MM.1S (cell line): ENCODE measurements at regions not wholly inside any gene's neighbourhood (a gene's known extent, or its start where the extent isn't known, plus 50 kb on each side); places are given as distances from the start of the nearest gene placed in this dataset.

Source experiments
- DNase-seq: peaks from one replicate; pipeline ENCODE4 v3.0.0-alpha.2; 2015
- H2AFZ ChIP-seq: fragments of 300-600 bp; sonication (generic); 2 replicates; pipeline ENCODE4 v1.6.0; 2016; ENCODE audit warnings: antibody characterized with exemption, low read length
- H3F3A ChIP-seq: fragments of 300-600 bp; sonication (generic); 2 replicates; pipeline ENCODE4 v1.6.1; 2016; ENCODE audit warnings: mild to moderate bottlenecking, antibody characterized with exemption, low read length, moderate library complexity, mixed read lengths; ENCODE audit not compliant: insufficient read depth
- H3K27ac ChIP-seq: fragments of 300-600 bp; sonication (generic); 2 replicates; pipeline ENCODE4 v1.5.1; 2016; ENCODE audit warnings: mild to moderate bottlenecking, low read length
- H3K27me3 ChIP-seq: fragments of 300-600 bp; sonication (generic); replicated peaks from 2 replicates; pipeline ENCODE4 v1.6.0; 2016; ENCODE audit warnings: low read length; ENCODE audit not compliant: insufficient read depth
- H3K36me3 ChIP-seq: fragments of 300-600 bp; sonication (generic); replicated peaks from 2 replicates; pipeline ENCODE4 v1.6.1; 2016; ENCODE audit warnings: mild to moderate bottlenecking, low read length, mixed read lengths; ENCODE audit not compliant: insufficient read depth
- H3K4me1 ChIP-seq: fragments of 300-600 bp; sonication (generic); 2 replicates; pipeline ENCODE4 v1.6.1; 2016; ENCODE audit warnings: low read length, mixed read lengths
- H3K4me2 ChIP-seq: fragments of 300-600 bp; sonication (generic); 2 replicates; pipeline ENCODE4 v1.6.0; 2016; ENCODE audit warnings: low read depth, low read length
- H3K4me3 ChIP-seq: fragments of 300-600 bp; sonication (generic); 2 replicates; pipeline ENCODE4 v1.5.1; 2016; ENCODE audit warnings: low read length, mixed read lengths
- H3K79me2 ChIP-seq: fragments of 300-600 bp; sonication (generic); 2 replicates; pipeline ENCODE4 v1.6.1; 2016; ENCODE audit warnings: mixed run types, low read length, mixed read lengths
- H3K9ac ChIP-seq: fragments of 300-600 bp; sonication (generic); 2 replicates; pipeline ENCODE4 v1.6.1; 2016; ENCODE audit warnings: low read length, mixed read lengths
- H3K9me2 ChIP-seq: fragments of 300-600 bp; sonication (generic); replicated peaks from 2 replicates; pipeline ENCODE4 v1.6.1; 2016; ENCODE audit warnings: mild to moderate bottlenecking, low read length, mixed read lengths; ENCODE audit not compliant: insufficient read depth
- H3K9me3 ChIP-seq: fragments of 300-600 bp; sonication (generic); replicated peaks from 2 replicates; pipeline ENCODE4 v1.6.1; 2016; ENCODE audit warnings: mild to moderate bottlenecking, low read length, mixed read lengths; ENCODE audit not compliant: insufficient read depth
- H4K20me1 ChIP-seq: fragments of 300-600 bp; sonication (generic); 2 replicates; pipeline ENCODE4 v1.6.1; 2016; ENCODE audit warnings: mild to moderate bottlenecking, low read length, moderate library complexity, mixed read lengths; ENCODE audit not compliant: insufficient read depth
- CTCF ChIP-seq: fragments of 300-600 bp; sonication (generic); IDR thresholded peaks from 2 replicates; pipeline ENCODE4 v1.5.1; 2016; ENCODE audit warnings: antibody characterized with exemption, low read length, mixed read lengths
- EZH2 ChIP-seq: fragments of 300-600 bp; sonication (generic); optimal IDR thresholded peaks from 2 replicates; pipeline ENCODE3; 2017; ENCODE audit warnings: low read depth, mild to moderate bottlenecking, antibody characterized with exemption, low read length, mixed read lengths
- EZH2phosphoT487 ChIP-seq: fragments of 300-600 bp; sonication (generic); IDR thresholded peaks from 2 replicates; pipeline ENCODE4 v1.6.1; 2018; ENCODE audit warnings: antibody characterized with exemption, low read length

GRCh38 chr1:90550626-90551406 is 166.3 kb downstream of the BARHL2 start:
- no peaks in the 10 kb centered on the region for H3K9me2 ChIP-seq
- H3K4me2 ChIP-seq: no peak overlapping the region
- H3K79me2 ChIP-seq: no peaks in the 10 kb centered on the region
- TF ChIP-seq CTCF: no peak
- TF ChIP-seq EZH2phosphoT487: no peak
- TF ChIP-seq EZH2: no peak
- no peak overlapping the region for H3K27ac ChIP-seq
- H3K36me3 ChIP-seq: no peaks in the 10 kb centered on the region
- no peaks in the 10 kb centered on the region for H3K9me3 ChIP-seq
- no peaks in the 10 kb centered on the region for H3K4me1 ChIP-seq
- no peak overlapping the region for H2AFZ ChIP-seq
- no peaks in the 10 kb centered on the region for H3K27me3 ChIP-seq
- H3K9ac ChIP-seq: no peak overlapping the region
- H3K4me3 ChIP-seq: no peak overlapping the region
- no peaks in the 10 kb centered on the region for H4K20me1 ChIP-seq
- DNase-seq: no peak
- no peaks in the 10 kb centered on the region for H3F3A ChIP-seq

- Histone ChIP-seq H3K27me3 (no peaks in the 10 kb centered on the region), H3K4me3 (no peak overlapping the region), H3K36me3 (no peaks in the 10 kb centered on the region), H4K20me1 (no peaks in the 10 kb centered on the region), H3K4me2 (no peak overlapping the region), H3F3A (no peaks in the 10 kb centered on the region), H3K4me1 (no peaks in the 10 kb centered on the region), H3K27ac (no peak overlapping the region), H3K9me3 (no peaks in the 10 kb centered on the region), H3K9me2 (no peaks in the 10 kb centered on the region), H3K79me2 (no peaks in the 10 kb centered on the region), H3K9ac (no peak overlapping the region), H2AFZ (no peak overlapping the region)
- TF ChIP-seq EZH2phosphoT487: no peak
- no peak for TF ChIP-seq EZH2
- no peak for TF ChIP-seq CTCF
- DNase-seq: no peak
Observed at GRCh38 chr1:90544356-90544755, 172.7 kb downstream of the BARHL2 start.

- no peak overlapping the region for H3K9ac ChIP-seq
- H3K27ac ChIP-seq: no peak overlapping the region
- no peaks in the 10 kb centered on the region for H3K9me2 ChIP-seq
- H3K4me1 ChIP-seq: no peaks in the 10 kb centered on the region
- no peaks in the 10 kb centered on the region for H3K9me3 ChIP-seq
- TF ChIP-seq EZH2phosphoT487: no peak
- no peak for TF ChIP-seq EZH2
- no peak for TF ChIP-seq CTCF
- no peaks in the 10 kb centered on the region for H3F3A ChIP-seq
- no peak overlapping the region for H3K4me2 ChIP-seq
- no peaks in the 10 kb centered on the region for H3K36me3 ChIP-seq
- DNase-seq: no peak
- no peaks in the 10 kb centered on the region for H4K20me1 ChIP-seq
- no peak overlapping the region for H2AFZ ChIP-seq
- H3K4me3 ChIP-seq: no peak overlapping the region
- no peaks in the 10 kb centered on the region for H3K79me2 ChIP-seq
- H3K27me3 ChIP-seq: no peaks in the 10 kb centered on the region
Observed at GRCh38 chr1:90537606-90538362, 179.3 kb downstream of the BARHL2 start.
